ES-I3 (cell line): ENCODE measurements at regions not wholly inside any gene's neighbourhood (a gene's known extent, or its start where the extent isn't known, plus 50 kb on each side); places are given as distances from the start of the nearest gene placed in this dataset.

Source experiments
- H3K36me3 ChIP-seq: 2 replicates; pipeline ENCODE4 v1.6.1; 2013; ENCODE audit warnings: mild to moderate bottlenecking, low read length, control low read depth, moderate library complexity; ENCODE audit not compliant: insufficient read depth
- H3K4me1 ChIP-seq: 2 replicates; pipeline ENCODE4 v1.6.1; 2013; ENCODE audit warnings: mild to moderate bottlenecking, control low read depth, low read length; ENCODE audit not compliant: insufficient read depth
- H3K9ac ChIP-seq: 2 replicates; pipeline ENCODE4 v1.6.1; 2013; ENCODE audit warnings: low read depth, mild to moderate bottlenecking, low read length, moderate library complexity
- H3K9me3 ChIP-seq: 2 replicates; pipeline ENCODE4 v1.6.1; 2013; ENCODE audit warnings: mild to moderate bottlenecking, low read length, moderate library complexity; ENCODE audit not compliant: control insufficient read depth, insufficient read depth

DNA sequence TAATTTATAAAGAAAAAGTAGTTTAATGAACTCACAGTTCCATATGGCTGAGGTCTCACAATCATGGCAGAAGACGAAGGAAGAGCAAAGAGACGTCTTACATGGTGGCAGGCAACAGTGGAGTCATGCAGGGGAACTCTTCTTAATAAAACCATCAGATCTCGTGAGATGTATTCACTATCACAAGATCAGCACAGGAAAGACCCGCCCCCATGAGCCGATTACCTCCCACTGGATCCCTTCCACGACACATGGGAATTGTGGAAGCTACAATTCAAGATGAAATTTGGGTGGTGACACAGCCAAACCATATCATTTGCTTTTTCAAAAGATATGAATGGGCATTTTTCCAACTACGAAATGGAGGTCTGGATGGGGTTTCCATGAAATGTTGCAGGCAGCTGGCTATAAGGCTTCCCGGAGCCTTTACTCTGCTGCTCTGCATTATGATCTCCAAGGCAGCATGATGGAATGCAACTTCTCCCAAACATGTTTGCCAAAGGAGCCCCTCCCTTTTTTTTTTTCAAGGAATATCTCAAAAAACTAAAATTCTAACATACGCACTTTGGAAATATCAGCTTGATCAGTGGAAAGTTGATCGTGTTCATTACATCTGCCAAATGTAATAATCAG lies 189.7 kb downstream of the MEX3B start:
- H3K9me3 ChIP-seq: no peaks in the 10 kb centered on the region
- H3K4me1 ChIP-seq: no peaks in the 10 kb centered on the region
- no peaks in the 10 kb centered on the region; the same call in 1 of the 2 replicates for H3K36me3 ChIP-seq
- H3K9ac ChIP-seq: no peak overlapping the region

GRCh38 chr15:81853150-81853748 lies 192.6 kb downstream of the MEX3B start:
- Histone ChIP-seq H3K9me3 (no peaks in the 10 kb centered on the region), H3K36me3 (no peaks in the 10 kb centered on the region; the same call in 1 of the 2 replicates), H3K4me1 (no peaks in the 10 kb centered on the region), H3K9ac (no peak overlapping the region)

- Histone ChIP-seq H3K9me3 (no peaks in the 10 kb centered on the region), H3K4me1 (no peaks in the 10 kb centered on the region), H3K36me3 (no peaks in the 10 kb centered on the region; the same call in 1 of the 2 replicates), H3K9ac (no peak overlapping the region)
Observed at GRCh38 chr15:81852411-81853149, 193.2 kb downstream of the MEX3B start.

DNA sequence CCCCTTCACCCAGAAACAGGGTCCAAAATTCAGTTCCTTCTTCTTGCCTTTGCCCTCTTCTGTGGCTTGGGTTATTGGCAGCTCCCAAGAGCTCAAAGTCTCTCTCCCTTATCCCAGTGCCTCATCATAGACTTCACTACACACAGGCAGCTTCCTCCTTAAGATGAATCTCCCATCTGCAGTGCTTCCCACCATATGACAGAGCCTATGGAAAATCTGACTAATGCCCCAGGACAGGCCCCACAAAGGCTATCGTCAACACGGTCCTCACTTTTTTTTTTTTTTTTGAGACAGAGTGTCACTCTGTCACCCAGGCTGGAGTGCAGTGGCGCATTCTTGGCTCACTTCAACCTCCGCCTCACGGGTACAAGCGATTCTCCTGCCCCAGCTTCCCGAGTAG lies 194.1 kb downstream of the MEX3B start:
- H3K9me3 ChIP-seq: no peaks in the 10 kb centered on the region
- no peaks in the 10 kb centered on the region for H3K4me1 ChIP-seq
- no peaks in the 10 kb centered on the region; the same call in 1 of the 2 replicates for H3K36me3 ChIP-seq
- no peak overlapping the region for H3K9ac ChIP-seq

DNA sequence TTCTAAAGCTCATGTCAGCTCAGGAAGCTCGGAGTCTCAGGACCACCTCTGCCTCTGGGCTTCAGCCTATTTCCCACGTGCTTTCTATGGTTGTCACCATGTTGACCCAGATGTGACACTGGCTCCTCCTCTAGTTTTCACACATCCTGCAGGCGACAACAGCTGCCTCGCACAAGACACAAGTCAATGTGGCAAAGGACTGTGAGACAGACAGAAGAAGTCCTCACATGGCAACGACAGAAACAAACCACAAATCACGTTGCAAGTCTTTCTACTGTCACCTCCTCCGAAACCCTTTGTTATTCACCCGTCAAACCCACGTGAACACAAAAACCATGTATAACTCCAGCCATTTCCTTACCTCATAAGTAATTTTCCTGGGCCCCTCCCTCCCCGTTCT lies 194.5 kb downstream of the MEX3B start:
- Histone ChIP-seq H3K9me3 (no peaks in the 10 kb centered on the region), H3K36me3 (no peaks in the 10 kb centered on the region), H3K9ac (no peak overlapping the region), H3K4me1 (no peaks in the 10 kb centered on the region)

DNA sequence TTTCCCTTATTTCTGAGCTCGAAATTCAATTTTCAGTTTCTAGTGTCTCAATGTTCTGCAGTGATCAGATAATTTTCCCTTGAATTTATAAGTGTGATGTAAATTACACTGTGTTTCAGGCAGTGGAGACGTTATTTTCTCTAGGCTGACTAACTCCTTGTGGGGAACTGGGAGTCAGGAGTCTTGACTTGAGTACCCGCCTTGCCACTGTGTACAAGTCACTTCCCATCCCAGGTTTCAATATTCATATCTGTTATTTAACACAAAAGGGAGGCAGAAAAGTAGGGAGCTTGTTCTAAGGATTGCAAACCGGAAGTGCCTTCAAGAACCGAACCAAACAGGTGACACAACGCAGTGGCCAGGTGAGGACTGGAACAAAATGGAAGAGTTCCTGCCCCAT lies 196.5 kb downstream of the MEX3B start:
- Histone ChIP-seq H3K9me3 (no peaks in the 10 kb centered on the region), H3K4me1 (peaks cover under 1% of the 10 kb centered on the region; the same call in 1 of the 2 replicates), H3K9ac (no peak overlapping the region), H3K36me3 (no peaks in the 10 kb centered on the region)

- Histone ChIP-seq H3K4me1 (peaks cover 5% of the 10 kb centered on the region; the same call in 1 of the 2 replicates), H3K36me3 (no peaks in the 10 kb centered on the region), H3K9ac (no peak overlapping the region), H3K9me3 (no peaks in the 10 kb centered on the region)
Observed at GRCh38 chr15:81848701-81849100, 197.1 kb downstream of the MEX3B start.

DNA sequence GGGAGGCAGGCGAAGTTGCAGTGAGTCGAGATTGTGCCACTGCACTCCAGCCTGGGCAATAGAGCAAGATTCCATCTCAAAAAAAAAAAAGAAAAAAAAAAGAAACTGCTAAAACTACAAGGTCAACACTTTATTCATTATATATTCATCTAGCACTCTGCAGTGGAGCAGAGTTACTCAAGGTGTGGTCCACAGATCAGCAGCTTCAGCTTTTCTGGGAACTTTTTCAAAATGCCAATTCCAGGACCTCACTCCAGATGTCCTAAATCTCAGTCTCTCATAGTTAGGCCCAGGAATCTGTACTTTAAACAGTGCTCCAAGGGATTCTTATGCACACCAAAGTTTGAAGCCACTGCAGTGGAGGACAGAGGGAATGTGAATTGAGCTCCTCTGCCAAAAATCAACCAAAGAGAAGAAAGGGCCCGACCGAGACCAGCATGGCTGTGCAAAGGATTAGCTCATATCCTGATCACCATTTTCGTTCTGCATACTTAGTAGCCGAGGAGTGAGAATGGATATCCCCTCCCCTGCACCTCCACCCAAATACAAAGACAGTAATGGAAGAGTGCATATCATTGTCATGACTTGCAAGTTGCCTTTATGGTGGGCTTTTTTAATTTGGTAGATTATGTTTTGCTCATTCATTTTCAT lies 201.9 kb downstream of the MEX3B start:
- Histone ChIP-seq H3K4me1 (peaks cover 5% of the 10 kb centered on the region; the same call in 1 of the 2 replicates), H3K9ac (no peak overlapping the region), H3K9me3 (no peaks in the 10 kb centered on the region), H3K36me3 (no peaks in the 10 kb centered on the region)

DNA sequence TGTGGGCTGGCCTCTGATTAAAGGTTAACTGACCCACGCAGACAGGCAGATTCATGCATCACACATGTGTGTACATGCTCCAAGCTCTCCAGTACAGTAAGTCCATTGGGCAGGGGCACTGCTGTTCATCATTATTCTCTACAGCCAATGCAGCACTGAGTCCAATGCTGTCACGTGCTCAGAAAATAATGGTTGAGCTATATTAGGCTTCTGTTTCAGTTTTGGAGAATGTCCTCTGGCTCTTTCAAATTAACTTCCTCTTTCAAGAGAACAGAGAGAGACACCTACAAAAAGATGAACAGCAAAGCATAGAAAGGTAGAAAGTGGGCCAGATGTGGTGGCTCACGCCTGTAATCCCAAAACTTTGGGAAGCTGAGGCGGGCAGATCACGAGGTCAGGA lies 202.6 kb downstream of the MEX3B start:
- Histone ChIP-seq H3K36me3 (no peaks in the 10 kb centered on the region), H3K9ac (no peak overlapping the region), H3K9me3 (no peaks in the 10 kb centered on the region), H3K4me1 (peaks cover 5% of the 10 kb centered on the region; the same call in 1 of the 2 replicates)

- Histone ChIP-seq H3K36me3 (no peaks in the 10 kb centered on the region), H3K9me3 (no peaks in the 10 kb centered on the region), H3K4me1 (peaks cover 5% of the 10 kb centered on the region; the same call in 1 of the 2 replicates), H3K9ac (no peak overlapping the region)
Observed at GRCh38 chr15:81839387-81839786, 206.4 kb downstream of the MEX3B start.

DNA sequence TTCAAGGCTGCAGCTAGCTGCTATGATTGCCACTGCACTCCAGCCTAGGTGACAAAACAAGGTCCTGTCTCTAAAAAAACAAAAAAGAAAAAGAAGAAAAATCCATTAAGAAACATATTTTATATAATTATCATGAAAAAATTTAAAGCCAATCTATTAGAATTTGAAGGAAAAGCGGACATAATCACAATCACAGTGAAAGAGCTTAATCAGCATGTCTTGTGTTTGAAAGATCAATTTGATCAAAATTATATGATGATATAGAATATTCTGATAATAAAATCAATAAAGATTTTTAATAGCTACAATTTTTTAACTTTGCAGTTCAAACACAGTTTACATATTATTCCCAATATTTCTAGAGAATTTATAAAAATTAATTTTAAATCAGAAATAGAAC lies 210.1 kb downstream of the MEX3B start:
- Histone ChIP-seq H3K36me3 (no peaks in the 10 kb centered on the region), H3K4me1 (no peaks in the 10 kb centered on the region), H3K9ac (no peak overlapping the region), H3K9me3 (no peaks in the 10 kb centered on the region)

DNA sequence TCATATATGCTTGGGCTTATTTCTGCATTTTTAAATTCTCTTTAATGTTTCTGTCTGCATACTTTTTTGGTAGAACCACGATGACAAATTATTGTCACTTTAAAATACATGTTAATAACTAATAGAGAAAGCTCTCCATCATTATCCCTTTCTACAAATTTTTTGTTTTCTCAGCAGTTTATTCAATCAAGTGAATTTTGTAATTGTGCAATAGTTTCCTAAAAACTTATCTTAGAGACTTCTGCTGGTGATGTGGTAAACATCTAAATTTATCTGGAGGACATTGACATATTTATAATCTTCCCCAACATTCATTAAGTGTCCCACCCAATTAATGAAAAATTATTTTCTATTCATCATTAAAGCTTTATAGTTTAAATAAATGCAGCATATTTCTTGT lies 215.3 kb downstream of the MEX3B start:
- Histone ChIP-seq H3K36me3 (no peaks in the 10 kb centered on the region), H3K4me1 (no peaks in the 10 kb centered on the region), H3K9ac (no peak overlapping the region), H3K9me3 (no peaks in the 10 kb centered on the region)

- no peaks in the 10 kb centered on the region for H3K36me3 ChIP-seq
- H3K9ac ChIP-seq: no peak overlapping the region
- H3K4me1 ChIP-seq: no peaks in the 10 kb centered on the region
- no peaks in the 10 kb centered on the region for H3K9me3 ChIP-seq
Observed at GRCh38 chr15:81829918-81830317, 215.9 kb downstream of the MEX3B start.

GRCh38 chr15:81828135-81828534 lies 217.7 kb downstream of the MEX3B start:
- Histone ChIP-seq H3K9ac (no peak overlapping the region), H3K9me3 (no peaks in the 10 kb centered on the region), H3K4me1 (no peaks in the 10 kb centered on the region), H3K36me3 (no peaks in the 10 kb centered on the region)
